GM19397 (cell line): ENCODE measurements at regions not wholly inside any gene's neighbourhood (a gene's known extent, or its start where the extent isn't known, plus 50 kb on each side); places are given as distances from the start of the nearest gene placed in this dataset.

Experiments
- ATAC-seq: cut with Tn5 transposase; IDR thresholded peaks from one replicate; pipeline ENCODE4 v1.9.1; 2021; ENCODE audit warnings: mild to moderate bottlenecking, moderate library complexity; ENCODE audit not compliant: unreplicated experiment

GRCh38 chr18:34077599-34077998, 147.1 kb downstream of the NOL4 start:
- no peak for ATAC-seq

- ATAC-seq, result no peak
Observed at GRCh38 chr18:34075963-34076860, 148.5 kb downstream of the NOL4 start.

- ATAC-seq, result no peak
Observed at GRCh38 chr18:34061226-34061625, 163.5 kb downstream of the NOL4 start.

- no peak for ATAC-seq
Observed at GRCh38 chr18:34055227-34055626, 169.5 kb downstream of the NOL4 start.

- ATAC-seq, result no peak
Observed at GRCh38 chr18:34050661-34051060, 174.1 kb downstream of the NOL4 start.

- ATAC-seq, result no peak
Observed at GRCh38 chr18:34049511-34049910, 175.2 kb downstream of the NOL4 start.

- no peak for ATAC-seq
Observed at GRCh38 chr18:34048423-34048822, 176.3 kb downstream of the NOL4 start.

GRCh38 chr18:34042423-34043146, 182.1 kb downstream of the NOL4 start:
- ATAC-seq, result no peak

GRCh38 chr18:34039611-34040010, 185.1 kb downstream of the NOL4 start:
- ATAC-seq, result no peak

GRCh38 chr18:34039201-34039600, 185.5 kb downstream of the NOL4 start:
- no peak for ATAC-seq

GRCh38 chr18:34038086-34038485, 186.6 kb downstream of the NOL4 start:
- no peak for ATAC-seq

- no peak for ATAC-seq
Observed at GRCh38 chr18:34033968-34034367, 190.7 kb downstream of the NOL4 start.

- no peak for ATAC-seq
Observed at GRCh38 chr18:34031810-34032209, 192.9 kb downstream of the NOL4 start.

- ATAC-seq, result no peak
Observed at GRCh38 chr18:34028324-34028723, 196.4 kb downstream of the NOL4 start.

GRCh38 chr18:34025191-34025801, 199.4 kb downstream of the NOL4 start:
- no peak for ATAC-seq

GRCh38 chr18:34023471-34023870, 201.2 kb downstream of the NOL4 start:
- no peak for ATAC-seq

- no peak for ATAC-seq
Observed at GRCh38 chr18:34018336-34018735, 206.4 kb downstream of the NOL4 start.

GRCh38 chr18:34003687-34004086, 221.0 kb downstream of the NOL4 start:
- no peak for ATAC-seq

- no peak for ATAC-seq
Observed at GRCh38 chr18:34002130-34002529, 222.6 kb downstream of the NOL4 start.

- ATAC-seq, result no peak
Observed at GRCh38 chr18:34001376-34001775, 223.3 kb downstream of the NOL4 start.

GRCh38 chr18:33987206-33987605, 237.5 kb downstream of the NOL4 start:
- ATAC-seq, result no peak

GRCh38 chr18:33983126-33983525, 241.6 kb downstream of the NOL4 start:
- no peak for ATAC-seq
